Keratinocyte (primary cell): ENCODE measurements at regions not wholly inside any gene's neighbourhood (a gene's known extent, or its start where the extent isn't known, plus 50 kb on each side); places are given as distances from the start of the nearest gene placed in this dataset.

Source experiments
- DNase-seq: peaks from one replicate; pipeline ENCODE4 v3.0.0-alpha.2; 2011; ENCODE audit warnings: low read depth, missing footprints, low spot score
- FAIRE-seq: peaks from 2 replicates; lab custom pipeline; 2011; peaks lifted over from hg19 to GRCh38; lab: Jason Lieb, UNC
- H2AFZ ChIP-seq: 2 replicates; pipeline ENCODE4 v1.6.0; 2012; ENCODE audit warnings: low read length, control low read depth, inconsistent platforms; ENCODE audit not compliant: control insufficient read depth
- H3K27ac ChIP-seq: 2 replicates; pipeline ENCODE4 v1.5.1; 2011; ENCODE audit warnings: low read length; ENCODE audit not compliant: control insufficient read depth, insufficient read depth
- H3K27me3 ChIP-seq: 3 replicates; pipeline ENCODE4 v1.6.0; 2011; ENCODE audit warnings: low read length; ENCODE audit not compliant: control insufficient read depth, insufficient read depth; ENCODE audit errors: extremely low read depth
- H3K36me3 ChIP-seq, 2 experiments: 2 replicates in 1 of 2; 3 replicates in 1 of 2; pipeline ENCODE4 v1.5.1; 2011; ENCODE audit warnings: low read length in 2 of 2, mild to moderate bottlenecking in 1 of 2; ENCODE audit not compliant: control insufficient read depth in 2 of 2, insufficient read depth in 2 of 2; ENCODE audit errors: extremely low read depth in 1 of 2
- H3K4me1 ChIP-seq: 3 replicates; pipeline ENCODE4 v1.5.1; 2011; ENCODE audit warnings: low read length; ENCODE audit not compliant: control insufficient read depth, insufficient read depth; ENCODE audit errors: extremely low read depth
- H3K4me2 ChIP-seq: 3 replicates; pipeline ENCODE4 v1.6.0; 2011; ENCODE audit warnings: low read depth, low read length; ENCODE audit not compliant: control insufficient read depth, insufficient read depth; ENCODE audit errors: extremely low read depth
- H3K4me3 ChIP-seq, 3 experiments: fragments of 200-600 bp in 1 of 3; sonication (generic) in 1 of 3; 2 replicates in 2 of 3; 3 replicates in 1 of 3; pipeline ENCODE4 v1.5.1; 2011 to 2016; ENCODE audit warnings: low read length in 3 of 3, mild to moderate bottlenecking in 3 of 3, control low read depth in 2 of 3, inconsistent platforms in 1 of 3, low read depth in 1 of 3, mixed read lengths in 1 of 3, mixed run types in 1 of 3, moderate library complexity in 1 of 3; ENCODE audit not compliant: control insufficient read depth in 2 of 3, insufficient read depth in 2 of 3; ENCODE audit errors: extremely low read depth in 1 of 3
- H3K79me2 ChIP-seq: 2 replicates; pipeline ENCODE4 v1.6.0; 2012; ENCODE audit warnings: low read length; ENCODE audit not compliant: control insufficient read depth, insufficient read depth
- H3K9ac ChIP-seq: 3 replicates; pipeline ENCODE4 v1.6.0; 2011; ENCODE audit warnings: low read length; ENCODE audit not compliant: control insufficient read depth, insufficient read depth; ENCODE audit errors: extremely low read depth
- H3K9me1 ChIP-seq: 3 replicates; pipeline ENCODE4 v1.6.0; 2011; ENCODE audit warnings: low read length; ENCODE audit not compliant: control insufficient read depth, insufficient read depth; ENCODE audit errors: extremely low read depth
- H3K9me3 ChIP-seq: 2 replicates; pipeline ENCODE4 v1.5.1; 2012; ENCODE audit warnings: low read depth, low read length; ENCODE audit not compliant: control insufficient read depth
- H4K20me1 ChIP-seq: 3 replicates; pipeline ENCODE4 v1.6.0; 2011; ENCODE audit warnings: low read length; ENCODE audit not compliant: control insufficient read depth, insufficient read depth; ENCODE audit errors: extremely low read depth
- CTCF ChIP-seq, 3 experiments: IDR thresholded peaks in 1 of 3; conservative IDR thresholded peaks in 1 of 3; optimal IDR thresholded peaks in 1 of 3; 2 replicates in 2 of 3; 3 replicates in 1 of 3; pipeline versions ENCODE3 to v1.5.1; 2011; ENCODE audit warnings: low read length in 3 of 3, mild to moderate bottlenecking in 3 of 3, moderate library complexity in 2 of 3, control low read depth in 1 of 3, inconsistent platforms in 1 of 3; ENCODE audit not compliant: insufficient read depth in 2 of 3; ENCODE audit errors: extremely low read depth in 1 of 3
- EZH2 ChIP-seq: IDR thresholded peaks from one replicate; pipeline ENCODE4 v1.6.1; 2012; ENCODE audit warnings: inconsistent platforms, mild to moderate bottlenecking, low read length, moderate library complexity
- dilution Hi-C: fragments of 300-500 bp; cut with MboI; formaldehyde crosslinking; loops from one replicate; pipeline ENCODE4 v1.7.0; 2020; ENCODE audit warnings: low sequenced_read_pairs; ENCODE audit not compliant: extremely low pct_ligation_motif_present

GRCh38 chr5:88613051-88613450 is 269.9 kb downstream of the MEF2C start:
- H3K4me2 ChIP-seq = no peak overlapping the region
- no peak overlapping the region for H2AFZ ChIP-seq
- H4K20me1 ChIP-seq = no peaks in the 10 kb centered on the region
- dilution Hi-C loops = no loop called here
- H3K27ac ChIP-seq = no peak overlapping the region
- no peaks in the 10 kb centered on the region for H3K36me3 ChIP-seq
- no peaks in the 10 kb centered on the region for H3K4me1 ChIP-seq
- FAIRE-seq (no peak), DNase-seq (no peak)
- H3K9ac ChIP-seq = no peak overlapping the region
- no peaks in the 10 kb centered on the region for H3K9me1 ChIP-seq
- TF ChIP-seq CTCF (optimal IDR thresholded peaks at IDR 0.05 in 1 of 3, IDR thresholded peaks at IDR 0.05 in 1 of 3, conservative IDR thresholded peaks at IDR 0.05 in 1 of 3; ENCODE audit: extremely low read depth in 1 of 3, insufficient read depth in 2 of 3, low read length in 3 of 3) (no peak), EZH2 (no peak)
- no peaks in the 10 kb centered on the region for H3K9me3 ChIP-seq
- no peaks in the 10 kb centered on the region for H3K27me3 ChIP-seq
- H3K4me3 ChIP-seq = no peak overlapping the region
- H3K79me2 ChIP-seq = no peaks in the 10 kb centered on the region

- H3K9me3 ChIP-seq = no peaks in the 10 kb centered on the region
- H2AFZ ChIP-seq = no peak overlapping the region
- H3K9ac ChIP-seq = no peak overlapping the region
- H3K9me1 ChIP-seq = no peaks in the 10 kb centered on the region
- H3K36me3 ChIP-seq = no peaks in the 10 kb centered on the region
- no peak overlapping the region for H3K4me2 ChIP-seq
- dilution Hi-C loops = no loop called here
- no peaks in the 10 kb centered on the region for H3K79me2 ChIP-seq
- H4K20me1 ChIP-seq = no peaks in the 10 kb centered on the region
- no peak overlapping the region for H3K4me3 ChIP-seq
- H3K4me1 ChIP-seq = no peaks in the 10 kb centered on the region
- TF ChIP-seq CTCF (optimal IDR thresholded peaks at IDR 0.05 in 1 of 3, IDR thresholded peaks at IDR 0.05 in 1 of 3, conservative IDR thresholded peaks at IDR 0.05 in 1 of 3; ENCODE audit: extremely low read depth in 1 of 3, insufficient read depth in 2 of 3, low read length in 3 of 3) = no peak
- no peak for TF ChIP-seq EZH2
- no peak for FAIRE-seq
- H3K27ac ChIP-seq = no peak overlapping the region
- H3K27me3 ChIP-seq = no peaks in the 10 kb centered on the region
- no peak for DNase-seq
Observed at GRCh38 chr5:88610586-88610985, 272.4 kb downstream of the MEF2C start.
